Neuronal stem cell (in vitro differentiated cells): ENCODE measurements at regions not wholly inside any gene's neighbourhood (a gene's known extent, or its start where the extent isn't known, plus 50 kb on each side); places are given as distances from the start of the nearest gene placed in this dataset.

ENCODE experiments used
- DNase-seq: peaks from one replicate; pipeline ENCODE4 v3.0.0-alpha.2; 2013; ENCODE audit warnings: low spot score
- H2AFZ ChIP-seq: one replicate; pipeline ENCODE4 v1.6.1; 2013; ENCODE audit warnings: mild to moderate bottlenecking, low read length, inconsistent platforms
- H2AK5ac ChIP-seq: 2 replicates; pipeline ENCODE4 v1.6.1; 2013; ENCODE audit warnings: low read depth, mild to moderate bottlenecking, inconsistent platforms, low read length, moderate library complexity, mixed read lengths
- H2BK120ac ChIP-seq: 2 replicates; pipeline ENCODE4 v1.6.1; 2013; ENCODE audit warnings: low read depth, mild to moderate bottlenecking, inconsistent platforms, low read length, moderate library complexity, mixed read lengths
- H2BK12ac ChIP-seq: one replicate; pipeline ENCODE4 v1.6.1; 2013; ENCODE audit warnings: low read length, inconsistent platforms
- H2BK15ac ChIP-seq: 2 replicates; pipeline ENCODE4 v1.6.1; 2013; ENCODE audit warnings: mild to moderate bottlenecking, low read length, inconsistent platforms, mixed read lengths
- H2BK5ac ChIP-seq: one replicate; pipeline ENCODE4 v1.6.1; 2013; ENCODE audit warnings: inconsistent platforms, mild to moderate bottlenecking, low read length, moderate library complexity
- H3K14ac ChIP-seq: one replicate; pipeline ENCODE4 v1.6.1; 2013; ENCODE audit warnings: low read length, inconsistent platforms
- H3K18ac ChIP-seq: 2 replicates; pipeline ENCODE4 v1.6.1; 2013; ENCODE audit warnings: low read length, inconsistent platforms
- H3K23ac ChIP-seq: 2 replicates; pipeline ENCODE4 v1.6.1; 2013; ENCODE audit warnings: low read depth, mild to moderate bottlenecking, mixed read lengths, low read length, inconsistent platforms; ENCODE audit not compliant: poor library complexity
- H3K27ac ChIP-seq: replicated peaks from 3 replicates; pipeline ENCODE4 v1.5.1; 2013; ENCODE audit warnings: low read length, inconsistent platforms
- H3K27me3 ChIP-seq, 3 experiments: 2 replicates each; pipeline ENCODE4 v1.6.1; 2013; ENCODE audit warnings: low read length in 3 of 3, mild to moderate bottlenecking in 2 of 3, inconsistent platforms in 1 of 3, low read depth in 1 of 3, mixed read lengths in 1 of 3, moderate library complexity in 1 of 3; ENCODE audit not compliant: control insufficient read depth in 3 of 3, insufficient read depth in 3 of 3
- H3K36me3 ChIP-seq, 2 donors: replicated peaks in 1 of 2; 2 replicates each; pipeline ENCODE4 v1.6.1; 2013; ENCODE audit warnings: low read length in 2 of 2; ENCODE audit not compliant: control insufficient read depth in 2 of 2, insufficient read depth in 2 of 2
- H3K4ac ChIP-seq: 2 replicates; pipeline ENCODE4 v1.6.1; 2013; ENCODE audit warnings: inconsistent platforms, mild to moderate bottlenecking, low read length, moderate library complexity
- H3K4me1 ChIP-seq, 2 donors: 1 replicate in 1 of 2; 2 replicates in 1 of 2; pipeline ENCODE4 v1.6.1; 2013; ENCODE audit warnings: low read length in 2 of 2, low read depth in 1 of 2; ENCODE audit not compliant: control insufficient read depth in 2 of 2, insufficient read depth in 1 of 2
- H3K4me2 ChIP-seq: one replicate; pipeline ENCODE4 v1.6.1; 2013; ENCODE audit warnings: mild to moderate bottlenecking, low read length, inconsistent platforms; ENCODE audit not compliant: insufficient read depth, poor library complexity, severe bottlenecking
- H3K4me3 ChIP-seq, 2 donors: 2 replicates each; pipeline ENCODE4 v1.5.1; 2013; ENCODE audit warnings: low read length in 2 of 2, mild to moderate bottlenecking in 2 of 2, inconsistent platforms in 1 of 2, moderate library complexity in 1 of 2
- H3K79me1 ChIP-seq: one replicate; pipeline ENCODE4 v1.6.1; 2013; ENCODE audit warnings: low read depth, mild to moderate bottlenecking, inconsistent platforms, low read length, moderate library complexity
- H3K9ac ChIP-seq: one replicate; pipeline ENCODE4 v1.6.1; 2013; ENCODE audit warnings: mild to moderate bottlenecking, low read depth, low read length, inconsistent platforms; ENCODE audit not compliant: poor library complexity
- H3K9me3 ChIP-seq, 2 donors: replicated peaks in 1 of 2; 2 replicates each; pipeline versions ENCODE3 to v1.6.1; 2013; ENCODE audit warnings: low read length in 2 of 2, mild to moderate bottlenecking in 2 of 2, inconsistent platforms in 1 of 2, low read depth in 1 of 2, mixed read lengths in 1 of 2, moderate library complexity in 1 of 2; ENCODE audit not compliant: control insufficient read depth in 2 of 2, insufficient read depth in 1 of 2
- H4K8ac ChIP-seq: one replicate; pipeline ENCODE4 v1.6.1; 2013; ENCODE audit warnings: low read depth, mild to moderate bottlenecking, inconsistent platforms, low read length, moderate library complexity
- H4K91ac ChIP-seq: one replicate; pipeline ENCODE4 v1.6.1; 2013; ENCODE audit warnings: low read length, low read depth, mild to moderate bottlenecking, inconsistent platforms; ENCODE audit not compliant: poor library complexity
- WGBS, 2 donors: extraction: QIAGEN DNeasy Blood & Tissue Kit; methylation state at CpG; one replicate each; pipeline ENCODE4 v1.1.7; 2013; ENCODE audit warnings: missing lambda C conversion rate in 2 of 2, mixed read lengths in 1 of 2; ENCODE audit not compliant: insufficient read length in 2 of 2, insufficient replicate concordance in 1 of 2; ENCODE audit errors: extremely low coverage in 2 of 2; 5-methylcytosine and 5-hydroxymethylcytosine counted together

DNA sequence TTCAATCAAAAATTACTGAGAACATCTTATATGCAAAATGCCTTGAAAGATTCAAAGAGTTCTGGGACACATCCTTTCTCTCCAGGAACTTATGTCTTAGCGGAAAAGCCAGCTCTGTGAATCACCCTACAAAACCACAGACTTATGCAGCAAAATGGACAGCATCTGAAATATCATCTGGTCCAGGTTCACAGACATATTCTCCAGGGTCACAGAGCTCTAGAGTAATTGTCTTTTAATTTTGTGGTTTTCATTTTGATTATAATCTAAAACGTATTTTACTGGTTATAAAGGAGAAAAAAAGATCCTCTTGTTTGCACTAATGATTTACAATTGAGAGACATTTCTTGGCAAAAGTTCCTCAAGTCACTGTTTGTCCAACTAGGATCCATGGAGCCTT is 246.2 kb downstream of the MSRB3 start:
- Histone ChIP-seq H3K4me2 (no peak overlapping the region), H3K9ac (no peak overlapping the region), H3K36me3 (no peaks in the 10 kb centered on the region), H3K4me3 (no peak overlapping the region), H2AK5ac (no peak overlapping the region), H3K27me3 (no peaks in the 10 kb centered on the region), H3K9me3 (no peaks in the 10 kb centered on the region), H3K23ac (no peak overlapping the region), H3K18ac (no peak overlapping the region), H3K14ac (no peak overlapping the region), H2BK5ac (no peak overlapping the region), H3K79me1 (no peaks in the 10 kb centered on the region), H3K27ac (no peak overlapping the region), H2AFZ (no peak overlapping the region), H2BK12ac (no peak overlapping the region), H4K8ac (no peak overlapping the region), H4K91ac (no peak overlapping the region), H3K4me1 (no peaks in the 10 kb centered on the region), H2BK120ac (no peak overlapping the region), H2BK15ac (no peak overlapping the region), H3K4ac (no peak overlapping the region)
- no peak for DNase-seq
- WGBS, 2 donors: no CpG with 5 or more reads among the region's 2 CpGs

DNA sequence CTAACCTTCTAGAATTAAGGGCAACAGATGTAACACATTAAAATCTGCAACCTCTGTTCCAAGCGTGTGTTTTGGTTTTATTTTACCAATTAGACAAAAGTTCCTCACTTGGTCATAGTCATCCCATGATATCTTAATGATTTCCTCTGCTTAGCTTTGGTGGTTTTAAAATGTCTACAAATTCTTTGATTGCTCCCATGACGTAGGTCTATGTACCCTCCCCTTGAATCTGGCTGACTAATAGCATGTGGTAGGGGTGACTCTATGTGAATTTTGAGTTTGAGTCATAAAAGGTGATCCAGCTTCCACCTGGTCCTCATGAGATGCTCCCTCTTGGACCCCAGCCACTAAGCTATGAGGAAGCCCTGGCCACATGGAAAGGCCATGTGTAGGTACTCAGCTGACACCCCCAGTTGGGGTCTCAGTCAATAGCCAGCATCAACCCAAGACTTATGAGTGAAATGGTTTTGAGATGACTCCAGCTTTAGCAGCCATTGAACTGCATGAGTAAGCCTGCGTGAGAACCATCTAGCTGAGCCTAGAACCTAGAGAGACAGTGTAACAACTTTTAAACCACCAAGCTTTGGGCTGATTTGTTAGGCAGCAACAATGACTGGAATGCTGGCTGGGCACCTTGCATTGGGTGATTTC is 247.1 kb downstream of the MSRB3 start:
- H3K79me1 ChIP-seq: no peaks in the 10 kb centered on the region
- no peaks in the 10 kb centered on the region for H3K36me3 ChIP-seq
- no peaks in the 10 kb centered on the region for H3K27me3 ChIP-seq
- H2BK5ac ChIP-seq: no peak overlapping the region
- H3K4ac ChIP-seq: no peak overlapping the region
- no peak overlapping the region for H2BK12ac ChIP-seq
- no peak overlapping the region for H3K23ac ChIP-seq
- WGBS, 2 donors: no CpG with 5 or more reads among the region's 3 CpGs
- no peak overlapping the region for H2BK15ac ChIP-seq
- H4K8ac ChIP-seq: no peak overlapping the region
- no peak overlapping the region for H2AK5ac ChIP-seq
- no peaks in the 10 kb centered on the region for H3K4me1 ChIP-seq
- H3K4me2 ChIP-seq: no peak overlapping the region
- no peak overlapping the region for H3K18ac ChIP-seq
- H2BK120ac ChIP-seq: no peak overlapping the region
- H3K9me3 ChIP-seq: no peaks in the 10 kb centered on the region
- no peak overlapping the region for H3K9ac ChIP-seq
- H3K27ac ChIP-seq: no peak overlapping the region
- no peak overlapping the region for H4K91ac ChIP-seq
- H3K4me3 ChIP-seq: no peak overlapping the region
- H2AFZ ChIP-seq: no peak overlapping the region
- DNase-seq: no peak
- no peak overlapping the region for H3K14ac ChIP-seq

DNA sequence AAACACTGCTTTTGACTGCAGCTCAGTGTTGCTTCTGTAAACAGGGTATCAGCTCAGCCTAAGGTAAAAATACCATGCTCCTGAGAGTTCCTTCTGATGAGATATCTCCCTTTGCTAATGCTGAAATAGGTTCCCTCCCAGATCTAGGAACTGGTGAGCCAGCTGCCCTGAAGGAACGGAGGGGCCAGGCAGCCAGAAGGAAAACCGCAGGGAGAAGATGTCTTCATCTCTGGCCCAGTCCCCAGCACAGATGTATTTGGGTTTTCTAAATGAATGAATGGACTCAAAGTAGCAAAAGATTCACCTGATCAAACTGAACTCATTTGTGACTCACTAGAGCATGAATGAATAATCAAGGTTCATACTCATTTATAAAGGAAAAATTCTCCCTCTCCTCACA is 247.8 kb downstream of the MSRB3 start:
- no peak overlapping the region for H3K4me2 ChIP-seq
- H3K18ac ChIP-seq: no peak overlapping the region
- H2AK5ac ChIP-seq: no peak overlapping the region
- H2AFZ ChIP-seq: no peak overlapping the region
- H3K14ac ChIP-seq: no peak overlapping the region
- H3K4me3 ChIP-seq: no peak overlapping the region
- no peak overlapping the region for H4K91ac ChIP-seq
- no peak overlapping the region for H2BK5ac ChIP-seq
- H2BK120ac ChIP-seq: no peak overlapping the region
- H2BK15ac ChIP-seq: no peak overlapping the region
- no peaks in the 10 kb centered on the region for H3K36me3 ChIP-seq
- no peak overlapping the region for H3K27ac ChIP-seq
- no peak overlapping the region for H3K23ac ChIP-seq
- no peak overlapping the region for H2BK12ac ChIP-seq
- H4K8ac ChIP-seq: no peak overlapping the region
- no peaks in the 10 kb centered on the region for H3K27me3 ChIP-seq
- H3K4ac ChIP-seq: no peak overlapping the region
- no peaks in the 10 kb centered on the region for H3K4me1 ChIP-seq
- H3K9ac ChIP-seq: no peak overlapping the region
- no CpG with 5 or more reads among the region's 2 CpGs for WGBS, 2 donors
- DNase-seq: no peak
- no peaks in the 10 kb centered on the region for H3K9me3 ChIP-seq
- H3K79me1 ChIP-seq: no peaks in the 10 kb centered on the region

DNA sequence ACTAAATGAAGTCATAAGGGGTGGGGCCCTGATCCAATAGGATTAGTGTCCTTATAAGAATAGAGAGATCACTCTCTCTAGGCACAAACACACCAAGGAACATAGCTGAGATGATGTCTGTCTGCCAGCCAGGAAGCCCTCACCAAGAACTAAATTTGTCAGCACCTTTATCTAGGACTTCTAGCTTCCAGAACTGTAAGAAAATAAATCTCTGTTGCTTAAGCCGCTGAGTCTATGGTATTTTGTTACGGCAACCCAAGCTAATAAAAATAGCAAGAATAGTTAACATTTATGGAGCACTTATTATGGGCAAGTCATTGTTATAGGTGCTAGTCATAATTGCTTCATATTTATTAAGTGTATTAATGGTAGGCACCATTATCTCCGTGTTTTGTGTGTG is 249.6 kb downstream of the MSRB3 start:
- no CpG with 5 or more reads among the region's 3 CpGs for WGBS, 2 donors
- Histone ChIP-seq H3K4ac (no peak overlapping the region), H4K8ac (no peak overlapping the region), H3K79me1 (no peaks in the 10 kb centered on the region), H3K4me3 (no peak overlapping the region), H3K4me2 (no peak overlapping the region), H3K14ac (no peak overlapping the region), H2AK5ac (no peak overlapping the region), H3K27me3 (no peaks in the 10 kb centered on the region), H3K9ac (no peak overlapping the region), H2BK120ac (no peak overlapping the region), H3K36me3 (no peaks in the 10 kb centered on the region), H3K4me1 (peaks cover 0 to 4% of the 10 kb centered on the region in 2 donors), H3K27ac (no peak overlapping the region), H2AFZ (no peak overlapping the region), H2BK5ac (no peak overlapping the region), H2BK12ac (no peak overlapping the region), H3K18ac (no peak overlapping the region), H3K9me3 (no peaks in the 10 kb centered on the region), H3K23ac (no peak overlapping the region), H4K91ac (no peak overlapping the region), H2BK15ac (no peak overlapping the region)
- DNase-seq: no peak
